ENCODE measurements at regions not wholly inside any gene's neighbourhood (a gene's known extent, or its start where the extent isn't known, plus 50 kb on each side); places are given as distances from the start of the nearest gene placed in this dataset.

- TF ChIP-seq POLR2A (IDR thresholded peaks at IDR 0.05; ENCODE audit: low read length) = no peak
- no peak for TF ChIP-seq GATA1 (IDR thresholded peaks at IDR 0.05; ENCODE audit: low read depth, low read length)
These were observed 823.0 kb upstream of the ATXN7L3B start for GRCh38 chr12:73714655-73715054.

All from erythroblast (primary cell).